GM18511 (cell line): ENCODE measurements at regions not wholly inside any gene's neighbourhood (a gene's known extent, or its start where the extent isn't known, plus 50 kb on each side); places are given as distances from the start of the nearest gene placed in this dataset.

Experiments used
- ATAC-seq: cut with Tn5 transposase; IDR thresholded peaks from one replicate; pipeline ENCODE4 v1.9.1; 2021; ENCODE audit warnings: mild to moderate bottlenecking, moderate library complexity; ENCODE audit not compliant: unreplicated experiment

GRCh38 chr11:80911666-80912065, 1470.8 kb upstream of the TENM4 start:
- ATAC-seq, result no peak

- peak; percentile 75 for ATAC-seq
These were observed 1459.4 kb upstream of the TENM4 start for GRCh38 chr11:80900265-80900664.

DNA sequence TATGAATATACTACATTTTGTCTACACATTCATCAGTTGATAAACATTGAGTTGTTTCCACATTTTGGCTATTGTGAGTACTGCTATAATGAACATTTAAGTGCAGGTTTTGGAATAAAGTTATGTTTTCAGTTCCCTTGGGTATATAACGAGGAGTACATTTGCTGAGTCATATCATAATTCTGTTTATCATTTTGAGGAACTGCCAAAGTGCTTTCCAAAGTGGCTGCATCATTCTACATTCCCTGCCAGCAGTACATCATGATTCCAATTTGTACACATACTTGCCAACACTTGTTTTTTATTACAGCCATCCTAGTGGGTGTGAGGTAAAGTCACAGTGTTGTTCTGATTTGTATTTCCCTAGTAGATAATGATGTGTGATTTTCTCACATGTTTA, 1458.6 kb upstream of the TENM4 start:
- ATAC-seq, result peak; percentile 63

- ATAC-seq, result peak; percentile 18
These were observed 1458.1 kb upstream of the TENM4 start for GRCh38 chr11:80898910-80899309.

- no peak for ATAC-seq
These were observed 1445.9 kb upstream of the TENM4 start for GRCh38 chr11:80886684-80887083.

DNA sequence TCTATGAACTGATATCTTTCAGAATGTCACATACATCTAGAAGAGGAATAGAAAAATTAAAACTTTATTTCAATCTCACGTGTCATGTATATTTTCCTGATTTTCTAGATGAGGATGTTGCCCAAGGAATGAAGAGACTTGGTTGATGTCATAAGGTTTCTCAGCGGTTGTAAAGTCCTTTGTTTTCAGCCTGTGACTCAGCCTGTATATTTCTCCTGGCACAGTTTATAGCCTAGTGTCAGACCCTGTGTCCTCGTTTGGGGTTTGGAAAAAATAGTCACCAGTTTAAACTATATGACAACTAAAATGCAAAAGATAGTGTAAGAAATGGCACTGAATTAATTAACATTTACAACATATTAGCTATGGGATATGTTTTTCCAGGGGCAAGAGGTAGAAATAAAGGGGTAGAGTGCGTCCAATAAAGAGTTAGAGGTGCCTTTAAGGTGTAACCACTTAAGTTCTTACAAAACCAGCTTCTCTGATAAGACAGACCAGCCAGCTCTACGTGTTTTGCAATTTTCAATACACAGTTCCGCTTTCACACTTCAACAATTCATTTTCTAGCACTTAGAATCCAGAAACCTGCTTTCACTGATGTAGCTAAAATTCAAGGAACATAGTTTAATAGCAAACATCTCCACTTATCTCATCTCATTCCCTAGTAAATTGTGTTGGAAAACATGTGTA, 1432.6 kb upstream of the TENM4 start:
- peak; percentile 83 for ATAC-seq

GRCh38 chr11:80872116-80872728, 1431.4 kb upstream of the TENM4 start:
- peak; percentile 55 for ATAC-seq

GRCh38 chr11:80868831-80869230, 1428.0 kb upstream of the TENM4 start:
- no peak for ATAC-seq

DNA sequence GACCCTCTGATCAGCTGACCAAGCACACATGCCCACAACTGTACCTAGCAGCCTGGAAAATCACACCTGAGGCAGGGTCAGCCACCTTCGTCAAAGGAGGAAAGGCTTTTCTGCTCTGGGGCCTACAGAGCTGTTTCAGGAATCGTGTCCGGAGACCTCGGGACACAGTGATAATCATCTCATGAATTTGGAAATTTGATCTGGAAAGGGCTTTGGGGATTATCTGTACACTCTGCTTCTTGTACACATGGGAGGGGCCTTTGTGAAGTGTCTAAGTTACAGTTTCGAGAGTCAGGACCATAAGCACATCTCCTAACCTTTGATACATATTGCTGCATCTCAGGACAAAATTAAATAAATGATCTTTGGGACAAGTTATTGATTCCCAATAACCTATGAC, 1421.2 kb upstream of the TENM4 start:
- no peak for ATAC-seq

GRCh38 chr11:80861193-80861592, 1420.4 kb upstream of the TENM4 start:
- no peak for ATAC-seq

DNA sequence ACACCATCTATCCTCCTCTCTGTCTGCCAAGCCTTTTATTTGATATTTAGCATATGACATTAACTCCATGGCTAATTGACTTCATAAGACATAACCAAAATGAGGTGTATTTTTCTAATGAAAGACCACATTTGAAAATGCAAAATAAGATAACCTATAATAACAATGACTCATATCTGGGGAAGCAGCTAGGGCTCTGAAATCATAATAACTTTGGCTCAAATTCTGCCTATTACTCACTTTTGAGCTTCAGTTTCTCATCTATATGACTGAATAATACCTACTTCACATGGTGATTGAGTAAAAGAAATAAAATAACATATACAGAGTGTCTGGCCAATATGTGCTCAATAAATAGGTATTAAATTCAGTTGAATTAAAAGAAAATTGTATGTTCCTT, 1419.8 kb upstream of the TENM4 start:
- no peak for ATAC-seq

GRCh38 chr11:80856066-80856465, 1415.2 kb upstream of the TENM4 start:
- ATAC-seq, result peak; percentile 79

DNA sequence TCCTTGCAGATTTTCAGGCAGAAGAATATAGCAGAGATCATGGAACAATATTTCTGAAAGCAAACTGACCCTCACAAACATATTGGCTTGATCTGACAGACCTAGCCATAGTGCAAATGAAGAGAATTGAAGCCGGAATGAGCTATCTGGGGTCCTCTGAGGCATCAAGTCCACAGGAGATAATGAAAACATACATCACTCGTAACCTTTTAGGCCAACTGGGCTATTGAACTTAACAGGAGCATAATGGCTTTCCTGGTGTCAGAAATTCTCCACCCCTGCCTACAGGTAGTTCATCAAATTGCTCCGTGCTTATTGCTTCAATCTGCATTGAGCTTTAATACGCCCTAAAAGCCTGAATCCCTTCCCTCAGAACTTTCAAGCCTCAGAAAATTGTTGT, 1414.6 kb upstream of the TENM4 start:
- ATAC-seq, result no peak

- ATAC-seq, result peak; percentile 69
These were observed 1408.4 kb upstream of the TENM4 start for GRCh38 chr11:80849253-80849652.

DNA sequence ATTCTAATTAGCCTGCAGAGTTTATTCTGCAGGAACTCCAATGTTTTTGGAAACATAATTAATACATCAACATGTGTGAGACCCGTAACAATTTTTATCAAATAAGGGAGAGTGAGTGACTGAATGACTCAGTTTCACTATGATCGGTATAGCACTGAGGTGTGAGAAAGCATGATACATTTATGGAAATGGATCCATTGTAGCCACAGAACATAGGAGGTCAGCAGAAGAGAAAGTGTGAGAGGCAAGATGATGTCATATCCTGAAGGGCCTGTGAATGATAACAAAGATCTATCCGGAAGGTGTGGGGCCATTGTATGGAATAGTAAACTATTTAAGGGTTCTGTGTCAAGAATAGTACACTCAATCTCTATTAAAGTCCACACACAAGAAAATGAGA, 1406.1 kb upstream of the TENM4 start:
- ATAC-seq, result peak; percentile 93

DNA sequence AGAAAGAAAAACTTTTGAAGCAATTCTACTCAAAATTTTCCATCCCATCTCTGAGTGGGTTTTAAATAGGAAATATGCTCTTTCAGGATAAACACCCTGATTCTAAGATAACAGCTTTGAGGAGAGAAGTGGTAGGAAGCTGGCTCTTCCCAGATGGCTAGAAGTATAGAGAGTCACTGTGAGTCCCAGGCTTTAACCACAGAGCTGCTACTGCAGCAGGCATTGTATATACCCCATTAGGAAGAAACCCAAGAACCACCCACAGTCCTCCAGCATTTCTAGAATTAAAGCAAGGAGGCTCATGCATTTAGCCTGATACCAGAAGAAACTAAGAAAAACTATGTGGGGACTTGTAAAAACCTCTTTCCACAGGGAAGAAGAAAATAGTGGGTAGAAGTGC, 1405.6 kb upstream of the TENM4 start:
- no peak for ATAC-seq

DNA sequence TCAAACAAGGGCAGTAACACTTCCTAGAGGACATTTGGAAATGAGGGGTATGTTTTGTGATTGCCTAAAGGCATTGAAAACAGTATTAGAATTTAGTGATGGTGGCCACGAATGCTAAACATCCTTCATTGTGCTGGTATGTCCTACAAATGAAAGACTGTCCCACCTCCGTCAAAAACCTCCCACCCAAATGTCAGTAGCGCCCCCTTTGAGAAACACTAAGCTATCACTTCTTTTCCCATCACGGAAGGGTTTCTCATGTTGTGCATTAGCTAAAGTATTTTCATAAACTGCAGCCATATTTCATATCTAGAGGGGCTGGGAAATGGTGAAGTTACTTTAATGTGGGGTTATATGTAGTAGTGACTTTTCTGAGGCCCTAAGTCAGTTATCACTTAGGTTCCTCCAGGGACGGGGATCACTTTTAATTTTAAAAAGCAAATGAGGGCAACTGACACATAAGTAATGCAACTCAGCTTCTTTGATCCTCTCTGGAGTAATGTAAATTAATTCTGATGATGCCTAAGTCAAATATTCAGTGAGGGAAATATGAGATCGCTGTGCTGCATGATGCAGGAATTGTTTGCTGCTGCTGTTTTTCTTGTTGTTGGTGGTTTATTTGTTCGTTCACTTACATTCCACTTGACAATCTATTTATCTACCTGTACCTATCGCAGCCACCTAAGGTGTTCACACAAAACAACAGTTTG, 1403.4 kb upstream of the TENM4 start:
- ATAC-seq, result no peak

DNA sequence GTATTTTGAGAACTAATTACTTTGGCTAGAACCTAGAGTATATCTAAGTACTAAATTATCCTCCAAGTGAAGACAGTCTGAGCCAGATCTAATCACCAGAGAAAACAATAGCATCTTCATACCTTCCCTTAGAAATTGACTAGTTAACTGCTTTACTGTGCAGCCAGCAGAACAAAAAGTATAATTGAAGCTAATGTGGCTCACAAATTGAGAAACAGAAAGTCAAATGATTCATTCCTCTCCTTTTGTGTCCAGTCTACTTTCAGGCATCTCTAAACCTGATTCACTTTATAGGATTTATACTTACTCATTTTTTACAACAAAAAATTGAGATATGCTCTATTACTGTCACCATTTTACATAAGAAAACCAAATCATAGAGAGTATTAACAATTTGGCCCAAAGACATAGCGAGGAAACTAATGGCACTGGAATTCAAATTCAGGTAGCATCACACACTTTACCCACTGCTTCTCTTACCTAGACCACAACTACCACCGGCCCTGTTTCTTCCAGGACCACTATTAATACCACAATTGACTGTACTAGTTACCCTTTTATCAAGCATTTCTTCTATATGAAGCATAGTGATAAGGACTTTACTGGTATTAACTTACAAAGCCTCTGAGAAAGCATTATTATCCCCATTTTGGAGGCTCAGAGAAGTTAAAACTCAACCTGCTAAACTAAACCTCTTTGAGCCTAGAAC, 1402.6 kb upstream of the TENM4 start:
- peak; percentile 54 for ATAC-seq

- ATAC-seq, result no peak
These were observed 1401.4 kb upstream of the TENM4 start for GRCh38 chr11:80842246-80842645.

- ATAC-seq, result no peak
These were observed 1400.8 kb upstream of the TENM4 start for GRCh38 chr11:80841675-80842074.

GRCh38 chr11:80838153-80838552, 1397.3 kb upstream of the TENM4 start:
- peak; percentile 89 for ATAC-seq

DNA sequence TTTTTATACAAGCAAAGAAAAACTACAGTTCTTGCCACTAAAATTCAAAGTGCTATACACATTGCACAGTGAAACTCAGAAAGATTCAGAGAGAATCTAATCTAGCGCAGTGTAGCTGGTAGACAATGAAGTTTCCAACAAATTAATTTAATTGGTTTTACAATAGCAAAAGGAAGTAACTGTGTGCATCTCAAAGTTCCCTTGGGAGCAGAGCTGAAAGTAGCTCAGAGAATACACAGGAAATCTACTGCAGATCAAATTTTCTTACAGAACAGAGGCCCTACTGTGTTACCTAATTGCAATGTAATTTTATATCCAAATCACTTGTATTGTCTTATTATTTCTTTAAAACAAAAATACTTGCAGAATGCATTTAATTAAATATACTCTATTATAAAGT, 1396.2 kb upstream of the TENM4 start:
- ATAC-seq, result no peak
